K562 (cell line): ENCODE measurements at regions not wholly inside any gene's neighbourhood (a gene's known extent, or its start where the extent isn't known, plus 50 kb on each side); places are given as distances from the start of the nearest gene placed in this dataset.

Experiments
- ATAC-seq: fragments of 200-7000 bp; cut with Tn5 transposase; 3 replicates; pipeline ENCODE4 v1.9.1; 2020; ENCODE audit warnings: moderate library complexity
- BruUV-seq: library from RNA; stranded (reverse); fragments of 400-500 nt; replicated peaks from 2 replicates; lab custom pipeline; 2021; lab: Mats Ljungman, UMichigan
- CTCF ChIA-PET: fragments of 300-600 bp; formaldehyde crosslinking; extraction: SDS; loops from one replicate; lab custom pipeline; 2021; ENCODE audit warnings: low intra/inter-chr PET ratio; lab: Yijun Ruan, JAX
- POLR2A ChIA-PET: fragments of 300-600, 350-650 bp; sonication (Branson Sonifier 250); formaldehyde crosslinking; extraction: SDS; loops from one replicate; lab custom pipeline; 2021; ENCODE audit warnings: antibody characterized with exemption, inconsistent platforms; lab: Yijun Ruan, JAX
- DNase-seq, 4 experiments: peaks; one replicate each; pipeline versions ENCODE4 v3.0.0 to v3.0.0-alpha.2; 2011 to 2018; ENCODE audit warnings: low spot score in 3 of 4, mixed read lengths in 3 of 4; ENCODE audit errors: extremely low read depth in 1 of 4
- FAIRE-seq: peaks from 2 replicates; lab custom pipeline; 2011; peaks lifted over from hg19 to GRCh38; lab: Jason Lieb, UNC
- H2AFZ ChIP-seq: 2 replicates; pipeline ENCODE4 v1.6.0; 2011; ENCODE audit warnings: low read depth, low read length, control low read depth, inconsistent platforms
- H3K27ac ChIP-seq: fragments of 200-600 bp; 3 replicates; pipeline ENCODE4 v1.8.0; 2011; ENCODE audit warnings: low read depth, mild to moderate bottlenecking, control low read depth, inconsistent platforms, low read length, moderate library complexity, mixed read lengths; ENCODE audit errors: extremely low read depth
- H3K27me3 ChIP-seq, 2 experiments: fragments of 300-600 bp in 1 of 2; 2 replicates in 1 of 2; 3 replicates in 1 of 2; pipeline versions ENCODE4 v1.6.0 to v1.8.0; 2011; ENCODE audit warnings: inconsistent platforms in 2 of 2, low read length in 2 of 2, mild to moderate bottlenecking in 1 of 2, mixed read lengths in 1 of 2, moderate library complexity in 1 of 2; ENCODE audit not compliant: control insufficient read depth in 2 of 2, insufficient read depth in 2 of 2
- H3K36me3 ChIP-seq: fragments of 300-600 bp; 3 replicates; pipeline ENCODE4 v1.8.0; 2011; ENCODE audit warnings: mild to moderate bottlenecking, low read length, inconsistent platforms; ENCODE audit not compliant: control insufficient read depth, insufficient read depth
- H3K4me1 ChIP-seq, 2 experiments: fragments of 200-600 bp in 1 of 2; replicated peaks in 1 of 2; 2 replicates in 1 of 2; 3 replicates in 1 of 2; pipeline versions ENCODE4 v1.5.1 to v1.8.0; 2011; ENCODE audit warnings: inconsistent platforms in 2 of 2, low read length in 2 of 2, mild to moderate bottlenecking in 1 of 2, mixed read lengths in 1 of 2, moderate library complexity in 1 of 2; ENCODE audit not compliant: control insufficient read depth in 2 of 2, insufficient read depth in 2 of 2
- H3K4me2 ChIP-seq: 2 replicates; pipeline ENCODE4 v1.6.1; 2011; ENCODE audit warnings: low read length, control low read depth, inconsistent platforms, mixed read lengths; ENCODE audit not compliant: insufficient read depth
- H3K4me3 ChIP-seq: fragments of 200-600 bp; sonication (generic), shearing (Covaris generic); 2 replicates; pipeline ENCODE4 v1.5.1; 2016; ENCODE audit warnings: control low read depth, inconsistent platforms
- H3K79me2 ChIP-seq: fragments of 200-600 bp; 3 replicates; pipeline ENCODE4 v1.8.0; 2011; ENCODE audit warnings: low read length, inconsistent platforms; ENCODE audit not compliant: control insufficient read depth, insufficient read depth
- H3K9ac ChIP-seq, 2 experiments: 2 replicates each; pipeline versions ENCODE4 v1.6.0 to v1.6.1; 2011; ENCODE audit warnings: low read depth in 2 of 2, low read length in 2 of 2, control low read depth in 1 of 2, inconsistent platforms in 1 of 2, mild to moderate bottlenecking in 1 of 2, mixed read lengths in 1 of 2; ENCODE audit not compliant: insufficient read depth in 1 of 2
- H3K9me1 ChIP-seq: one replicate; pipeline ENCODE4 v1.6.0; 2011; ENCODE audit warnings: inconsistent platforms, mild to moderate bottlenecking, low read length, moderate library complexity; ENCODE audit not compliant: control insufficient read depth, insufficient read depth
- H3K9me3 ChIP-seq: replicated peaks from 2 replicates; pipeline ENCODE4 v1.5.1; 2011; ENCODE audit warnings: low read depth, low read length, inconsistent platforms; ENCODE audit not compliant: control insufficient read depth, insufficient read depth
- H4K20me1 ChIP-seq: replicated peaks from 2 replicates; pipeline ENCODE4 v1.6.1; 2011; ENCODE audit warnings: low read length, inconsistent platforms, mixed read lengths; ENCODE audit not compliant: control insufficient read depth, insufficient read depth
- BCLAF1 ChIP-seq, 2 experiments: fragments of 450-650 bp in 1 of 2; IDR thresholded peaks; 2 replicates each; pipeline ENCODE4 v1.6.1; 2011 to 2017; ENCODE audit warnings: low read depth in 2 of 2, antibody characterized with exemption in 1 of 2, borderline replicate concordance in 1 of 2, low read length in 1 of 2, mild to moderate bottlenecking in 1 of 2, mixed read lengths in 1 of 2; ENCODE audit not compliant: control insufficient read depth in 1 of 2
- BMI1 ChIP-seq: fragments of 150-350 bp; IDR thresholded peaks from 2 replicates; pipeline ENCODE4 v1.6.1; 2014; ENCODE audit warnings: low read length
- CREM ChIP-seq: IDR thresholded peaks from 2 replicates; pipeline ENCODE4 v1.6.1; 2014; ENCODE audit warnings: antibody characterized with exemption, low read depth
- MAFF ChIP-seq: IDR thresholded peaks from 2 replicates; pipeline ENCODE4 v1.6.1; 2012; ENCODE audit warnings: low read length, improper control_type of control experiment
- MXI1 ChIP-seq: IDR thresholded peaks from 2 replicates; pipeline ENCODE4 v1.6.1; 2011; ENCODE audit warnings: low read depth, mild to moderate bottlenecking, improper control_type of control experiment, low read length
- PATZ1 ChIP-seq: fragments of 250-450 bp; sonication (Bioruptor Pico); IDR thresholded peaks from 2 replicates; pipeline ENCODE4 v1.5.0; 2020; ENCODE audit warnings: mild to moderate bottlenecking, borderline replicate concordance
- PHF8 ChIP-seq: fragments of 200-600 bp; sonication (generic); IDR thresholded peaks from 2 replicates; pipeline ENCODE4 v1.6.1; 2012; ENCODE audit warnings: mixed run types, mild to moderate bottlenecking, inconsistent platforms, low read length, moderate library complexity, borderline replicate concordance
- PTBP1 ChIP-seq: fragments of 200-400 bp; formaldehyde crosslinking; IDR thresholded peaks from 2 replicates; pipeline ENCODE4 v1.6.1; 2017; ENCODE audit warnings: low read depth, low read length
- RAD51 ChIP-seq: fragments of 450-650 bp; IDR thresholded peaks from 2 replicates; pipeline ENCODE4 v1.7.1; 2016; ENCODE audit warnings: low read depth, mild to moderate bottlenecking, borderline replicate concordance
- SMARCB1 ChIP-seq: IDR thresholded peaks from 2 replicates; pipeline ENCODE4 v1.6.1; 2011; ENCODE audit warnings: improper control_type of control experiment, low read depth; ENCODE audit not compliant: insufficient read length
- SMARCC2 ChIP-seq: fragments of 450-650 bp; IDR thresholded peaks from 2 replicates; pipeline ENCODE4 v1.6.1; 2017; ENCODE audit warnings: antibody characterized with exemption, moderate library complexity, mild to moderate bottlenecking, low read depth
- SREBF1 ChIP-seq: fragments of 150-350 bp; IDR thresholded peaks from 2 replicates; pipeline ENCODE4 v1.6.1; 2014; ENCODE audit warnings: antibody characterized with exemption, low read depth, low read length, borderline replicate concordance
- ZNF609 ChIP-seq: sonication (generic); formaldehyde crosslinking; IDR thresholded peaks from 2 replicates; pipeline ENCODE4 v1.8.1; 2023; ENCODE audit warnings: missing genetic modification reagents, mild to moderate bottlenecking, borderline replicate concordance
- WGBS: fragments of 100-300 bp; shearing (Covaris generic); methylation state at CpG from one replicate; pipeline ENCODE4 v1.1.6; 2016; ENCODE audit warnings: low coverage, mixed read lengths; ENCODE audit not compliant: insufficient coverage; ENCODE audit errors: missing lambda C conversion rate; 5-methylcytosine and 5-hydroxymethylcytosine counted together
- in situ Hi-C: fragments of 300-500 bp; cut with MboI; formaldehyde crosslinking; loops from 4 replicates; pipeline ENCODE4 v1.15.0; 2018; ENCODE audit warnings: inconsistent platforms, mixed read lengths
- intact Hi-C: fragments of 100-400 bp; cut with micrococcal nuclease; formaldehyde crosslinking; loops from 2 replicates; pipeline ENCODE4 v1.14.2; 2022

GRCh38 chr7:153415632-153416031, 636.6 kb upstream of the DPP6 start:
- Histone ChIP-seq H3K4me3 (no peak overlapping the region), H3K9ac (no peak overlapping the region), H2AFZ (peak overlapping the region; percentile 65), H3K27ac (no peak overlapping the region), H3K9me1 (no peaks in the 10 kb centered on the region), H3K4me1 (peaks cover 3 to 18% of the 10 kb centered on the region in 2 experiments), H3K4me2 (no peak overlapping the region), H3K36me3 (peaks cover 23% of the 10 kb centered on the region), H3K9me3 (peaks cover 2% of the 10 kb centered on the region; the same call in 1 of the 2 replicates), H4K20me1 (no peaks in the 10 kb centered on the region), H3K79me2 (peaks cover 31% of the 10 kb centered on the region), H3K27me3 (0 out of 5 replicates have a peak, but pooled peaks cover 0 to 2% of the 10 kb centered on the region in 2 experiments)
- ATAC-seq (no peak), DNase-seq (no peak), FAIRE-seq (no peak)
- 46% methylated on average over 6 of the region's 6 CpGs for WGBS
- no TSS peak for BruUV-seq
- POLR2A ChIA-PET: interaction anchor here (0.7 kb wide), 1 partner anchor 1881 kb away, joined by 4 read pairs; no protein-coding TSS in a partner anchor
- intact Hi-C loops: no loop called here
- CTCF ChIA-PET: no interaction called here
- in situ Hi-C loops: no loop called here
- TF ChIP-seq RAD51 (no peak), PTBP1 (no peak), CREM (0 out of 2 replicates have a peak, but pooled peaks have one; percentile 38), SMARCB1 (no peak), MAFF (0 out of 2 replicates have a peak, but pooled peaks have one; percentile 25), SREBF1 (no peak), SMARCC2 (no peak), PHF8 (no peak), ZNF609 (CRISPR knock-in tag) (no peak), MXI1 (no peak), PATZ1 (CRISPR knock-in tag) (no peak), BCLAF1 (IDR thresholded peaks at IDR 0.05; ENCODE audit: borderline replicate concordance in 1 of 2, control insufficient read depth in 1 of 2, low read depth in 2 of 2, low read length in 1 of 2) (no peak), BMI1 (no peak)
